Lower leg skin (tissue), 4 donors: ENCODE measurements at regions not wholly inside any gene's neighbourhood (a gene's known extent, or its start where the extent isn't known, plus 50 kb on each side); places are given as distances from the start of the nearest gene placed in this dataset.

Source experiments
- DNase-seq, 2 donors: peaks; one replicate each; pipeline ENCODE4 v3.0.0-alpha.2; 2019; ENCODE audit warnings: low spot score in 2 of 2
- H3K4me3 ChIP-seq: fragments of 200-600 bp; sonication (generic); 2 replicates; pipeline ENCODE4 v1.5.1; 2017; ENCODE audit warnings: mild to moderate bottlenecking, low read depth; ENCODE audit not compliant: poor library complexity, severe bottlenecking
- CTCF ChIP-seq, 3 donors: fragments of 450-650 bp; IDR thresholded peaks; one replicate each; pipeline ENCODE4 v1.5.1; 2016; ENCODE audit warnings: antibody characterized with exemption in 3 of 3, mild to moderate bottlenecking in 3 of 3, moderate library complexity in 2 of 3
- POLR2A ChIP-seq, 2 donors: fragments of 450-650 bp; IDR thresholded peaks; one replicate each; pipeline ENCODE4 v1.6.1; 2016 to 2017; ENCODE audit warnings: antibody characterized with exemption in 2 of 2, mild to moderate bottlenecking in 1 of 2, moderate library complexity in 1 of 2
- WGBS, 2 donors: methylation state at CpG; one replicate each; pipeline ENCODE4 v1.1.5; 2018; 5-methylcytosine and 5-hydroxymethylcytosine counted together
- intact Hi-C: fragments of 100-400 bp; cut with DNase I; formaldehyde crosslinking; loops from one replicate; pipeline ENCODE4 v1.15.0; 2023; ENCODE audit warnings: low total_unique reads

GRCh38 chr4:166391501-166391900, 518.5 kb downstream of the TLL1 start:
- 39 to 52% methylated on average over 1 of the region's 1 CpG for WGBS, 2 donors
- TF ChIP-seq CTCF (IDR thresholded peaks at IDR 0.05) = no peak
- no peak for TF ChIP-seq POLR2A (IDR thresholded peaks at IDR 0.05)
- H3K4me3 ChIP-seq = no peak overlapping the region
- DNase-seq = no peak
- intact Hi-C loops = no loop called here

- H3K4me3 ChIP-seq = no peak overlapping the region
- 32 to 55% methylated on average over 1 of the region's 1 CpG for WGBS, 2 donors
- no peak for DNase-seq
- TF ChIP-seq CTCF (IDR thresholded peaks at IDR 0.05) (no peak), POLR2A (IDR thresholded peaks at IDR 0.05) (no peak)
- intact Hi-C loops = no loop called here
These were observed 526.0 kb downstream of the TLL1 start for GRCh38 chr4:166399021-166399420.

GRCh38 chr4:166400270-166400894, 527.3 kb downstream of the TLL1 start:
- intact Hi-C loops = no loop called here
- WGBS, 2 donors = 64 to 67% methylated on average over 5 of the region's 5 CpGs
- H3K4me3 ChIP-seq = no peak overlapping the region
- TF ChIP-seq CTCF (IDR thresholded peaks at IDR 0.05) (no peak), POLR2A (IDR thresholded peaks at IDR 0.05) (no peak)
- no peak for DNase-seq

GRCh38 chr4:166413356-166413755, 540.3 kb downstream of the TLL1 start:
- 8 to 9% methylated on average over 1 of the region's 1 CpG for WGBS, 2 donors
- intact Hi-C loops = no loop called here
- no peak for DNase-seq
- TF ChIP-seq POLR2A (IDR thresholded peaks at IDR 0.05) (no peak), CTCF (IDR thresholded peaks at IDR 0.05) (no peak)
- H3K4me3 ChIP-seq = no peak overlapping the region

GRCh38 chr4:166414431-166414830, 541.4 kb downstream of the TLL1 start:
- TF ChIP-seq CTCF (IDR thresholded peaks at IDR 0.05) = no peak
- no peak for TF ChIP-seq POLR2A (IDR thresholded peaks at IDR 0.05)
- intact Hi-C loops = no loop called here
- no peak for DNase-seq

GRCh38 chr4:166415749-166416148, 542.7 kb downstream of the TLL1 start:
- no peak for TF ChIP-seq POLR2A (IDR thresholded peaks at IDR 0.05)
- TF ChIP-seq CTCF (IDR thresholded peaks at IDR 0.05) = no peak
- H3K4me3 ChIP-seq = no peak overlapping the region
- intact Hi-C loops = no loop called here
- no peak for DNase-seq
- 77 to 82% methylated on average over 4 of the region's 4 CpGs for WGBS, 2 donors

More at GRCh38 chr4:166414431-166414830, 541.4 kb downstream of the TLL1 start:
- WGBS, 2 donors = 46 to 61% methylated on average over 1 of the region's 1 CpG
- no peak overlapping the region for H3K4me3 ChIP-seq
